GM18511 (cell line): ENCODE measurements at regions not wholly inside any gene's neighbourhood (a gene's known extent, or its start where the extent isn't known, plus 50 kb on each side); places are given as distances from the start of the nearest gene placed in this dataset.

Source experiments
- ATAC-seq: cut with Tn5 transposase; IDR thresholded peaks from one replicate; pipeline ENCODE4 v1.9.1; 2021; ENCODE audit warnings: mild to moderate bottlenecking, moderate library complexity; ENCODE audit not compliant: unreplicated experiment

GRCh38 chr10:90975096-90975495, 54.2 kb upstream of the ANKRD1 start:
- ATAC-seq, result no peak

GRCh38 chr10:90977162-90977854, 56.4 kb upstream of the ANKRD1 start:
- peak; percentile 88 for ATAC-seq

GRCh38 chr10:90977855-90978486, 57.1 kb upstream of the ANKRD1 start:
- ATAC-seq, result no peak

- no peak for ATAC-seq
These were observed 61.6 kb upstream of the ANKRD1 start for GRCh38 chr10:90982406-90983008.

GRCh38 chr10:90983914-90984549, 63.1 kb upstream of the ANKRD1 start:
- ATAC-seq, result no peak

- no peak for ATAC-seq
These were observed 64.0 kb upstream of the ANKRD1 start for GRCh38 chr10:90984898-90985297.

GRCh38 chr10:90985321-90985933, 64.5 kb upstream of the ANKRD1 start:
- ATAC-seq, result no peak

GRCh38 chr10:90986136-90986760, 65.4 kb upstream of the ANKRD1 start:
- no peak for ATAC-seq

GRCh38 chr10:90986870-90987269, 66.0 kb upstream of the ANKRD1 start:
- ATAC-seq, result no peak

GRCh38 chr10:90987383-90987782, 66.5 kb upstream of the ANKRD1 start:
- ATAC-seq, result no peak

GRCh38 chr10:90988024-90988423, 67.1 kb upstream of the ANKRD1 start:
- no peak for ATAC-seq

- ATAC-seq, result no peak
These were observed 67.9 kb upstream of the ANKRD1 start for GRCh38 chr10:90988802-90989201.

GRCh38 chr10:90989378-90989777, 68.5 kb upstream of the ANKRD1 start:
- ATAC-seq, result no peak

- ATAC-seq, result no peak
These were observed 71.6 kb upstream of the ANKRD1 start for GRCh38 chr10:90992462-90992861.

GRCh38 chr10:90993340-90993739, 72.5 kb upstream of the ANKRD1 start:
- ATAC-seq, result peak; percentile 52

GRCh38 chr10:90997670-90998069, 76.8 kb upstream of the ANKRD1 start:
- ATAC-seq, result no peak

- ATAC-seq, result peak; percentile 21
These were observed 78.0 kb upstream of the ANKRD1 start for GRCh38 chr10:90998733-90999511.

GRCh38 chr10:90999512-91000172, 78.8 kb upstream of the ANKRD1 start:
- ATAC-seq, result peak; percentile 76

GRCh38 chr10:91000470-91000869, 79.6 kb upstream of the ANKRD1 start:
- no peak for ATAC-seq

GRCh38 chr10:91000985-91001384, 80.1 kb upstream of the ANKRD1 start:
- ATAC-seq, result no peak
